ENCODE measurements at regions not wholly inside any gene's neighbourhood (a gene's known extent, or its start where the extent isn't known, plus 50 kb on each side); places are given as distances from the start of the nearest gene placed in this dataset.

- TF ChIP-seq, protein P1, sequence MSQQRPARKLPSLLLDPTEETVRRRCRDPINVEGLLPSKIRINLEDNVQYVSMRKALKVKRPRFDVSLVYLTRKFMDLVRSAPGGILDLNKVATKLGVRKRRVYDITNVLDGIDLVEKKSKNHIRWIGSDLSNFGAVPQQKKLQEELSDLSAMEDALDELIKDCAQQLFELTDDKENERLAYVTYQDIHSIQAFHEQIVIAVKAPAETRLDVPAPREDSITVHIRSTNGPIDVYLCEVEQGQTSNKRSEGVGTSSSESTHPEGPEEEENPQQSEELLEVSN (IDR thresholded peaks at IDR 0.05), result no peak
- TF ChIP-seq, protein P2, sequence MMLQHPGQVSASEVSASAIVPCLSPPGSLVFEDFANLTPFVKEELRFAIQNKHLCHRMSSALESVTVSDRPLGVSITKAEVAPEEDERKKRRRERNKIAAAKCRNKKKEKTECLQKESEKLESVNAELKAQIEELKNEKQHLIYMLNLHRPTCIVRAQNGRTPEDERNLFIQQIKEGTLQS (IDR thresholded peaks at IDR 0.05; ENCODE audit: insufficient read depth, low read depth, low read length), result no peak
Measured at GRCh38 chr3:20488151-20488550, 302.1 kb upstream of the SGO1 start (continued).
